Activated CD4-positive, alpha-beta T cell treated with anti-CD3 and anti-CD28 coated beads for 48 hours (primary cell): ENCODE measurements at regions not wholly inside any gene's neighbourhood (a gene's known extent, or its start where the extent isn't known, plus 50 kb on each side); places are given as distances from the start of the nearest gene placed in this dataset.

Experiments used
- DNase-seq: peaks from one replicate; pipeline ENCODE4 v3.0.0-alpha.2; 2020

- no peak for DNase-seq
These were observed 104.4 kb upstream of the BTBD3 start for GRCh38 chr20:11813106-11813890.

- DNase-seq: no peak
These were observed 103.4 kb upstream of the BTBD3 start for GRCh38 chr20:11814267-11814666.

- no peak for DNase-seq
These were observed 96.9 kb upstream of the BTBD3 start for GRCh38 chr20:11820838-11821237.

GRCh38 chr20:11822540-11822794, 95.2 kb upstream of the BTBD3 start:
- DNase-seq: no peak

GRCh38 chr20:11826334-11826733, 91.4 kb upstream of the BTBD3 start:
- DNase-seq: no peak

GRCh38 chr20:11832397-11832796, 85.3 kb upstream of the BTBD3 start:
- DNase-seq: no peak

GRCh38 chr20:11832851-11833250, 84.8 kb upstream of the BTBD3 start:
- DNase-seq: no peak

- DNase-seq: no peak
These were observed 83.9 kb upstream of the BTBD3 start for GRCh38 chr20:11833825-11834224.

- DNase-seq: no peak
These were observed 79.5 kb upstream of the BTBD3 start for GRCh38 chr20:11838076-11838636.

GRCh38 chr20:11841972-11842461, 75.7 kb upstream of the BTBD3 start:
- no peak for DNase-seq

- no peak for DNase-seq
These were observed 74.4 kb upstream of the BTBD3 start for GRCh38 chr20:11843289-11843688.

GRCh38 chr20:11844691-11845090, 73.0 kb upstream of the BTBD3 start:
- DNase-seq: no peak

- DNase-seq: no peak
These were observed 72.4 kb upstream of the BTBD3 start for GRCh38 chr20:11845340-11845739.

GRCh38 chr20:11846131-11846530, 71.6 kb upstream of the BTBD3 start:
- DNase-seq: no peak

GRCh38 chr20:11847827-11848226, 69.9 kb upstream of the BTBD3 start:
- DNase-seq: no peak

GRCh38 chr20:11849270-11849915, 68.3 kb upstream of the BTBD3 start:
- DNase-seq: no peak

- no peak for DNase-seq
These were observed 67.6 kb upstream of the BTBD3 start for GRCh38 chr20:11849976-11850670.

GRCh38 chr20:11850901-11851300, 66.8 kb upstream of the BTBD3 start:
- no peak for DNase-seq

- DNase-seq: no peak
These were observed 66.0 kb upstream of the BTBD3 start for GRCh38 chr20:11851646-11852045.

- no peak for DNase-seq
These were observed 65.5 kb upstream of the BTBD3 start for GRCh38 chr20:11852189-11852588.

- DNase-seq: no peak
These were observed 64.9 kb upstream of the BTBD3 start for GRCh38 chr20:11852811-11853210.

GRCh38 chr20:11853359-11853758, 64.3 kb upstream of the BTBD3 start:
- DNase-seq: no peak

- DNase-seq: no peak
These were observed 56.2 kb upstream of the BTBD3 start for GRCh38 chr20:11861479-11861878.
